ENCODE measurements at regions not wholly inside any gene's neighbourhood (a gene's known extent, or its start where the extent isn't known, plus 50 kb on each side); places are given as distances from the start of the nearest gene placed in this dataset.

- peak overlapping the region in 1 of 2 experiments; percentile 45 for H3K4me3 ChIP-seq (ENCODE audit: insufficient read depth in 1 of 2, low read depth in 1 of 2, low read length in 2 of 2)
- H3K4ac ChIP-seq (ENCODE audit: low read depth in 1 of 2, low read length in 2 of 2) = no peak overlapping the region
- no peak overlapping the region for H2BK5ac ChIP-seq (ENCODE audit: low read depth, low read length, poor library complexity, severe bottlenecking)
- no peaks in the 10 kb centered on the region for H3K4me1 ChIP-seq (ENCODE audit: control insufficient read depth, insufficient read depth, low read depth, low read length)
- H3K23ac ChIP-seq (ENCODE audit: low read length in 2 of 2) = no peak overlapping the region
- no peaks in the 10 kb centered on the region for H3K27me3 ChIP-seq (ENCODE audit: control insufficient read depth in 1 of 2, insufficient read depth in 1 of 2, low read length in 2 of 2)
- no peak for DNase-seq
- no peak overlapping the region for H2BK15ac ChIP-seq (ENCODE audit: low read depth, poor library complexity, severe bottlenecking)
- H2BK120ac ChIP-seq (ENCODE audit: low read depth, low read length) = no peak overlapping the region
- H3K9ac ChIP-seq (ENCODE audit: low read length) = peak overlapping the region; percentile 46
- H2BK12ac ChIP-seq (ENCODE audit: low read length in 2 of 2) = no peak overlapping the region
- H3K9me3 ChIP-seq (ENCODE audit: control insufficient read depth, low read length) = no peaks in the 10 kb centered on the region
- H4K8ac ChIP-seq (ENCODE audit: low read length) = no peak overlapping the region
- no peaks in the 10 kb centered on the region for H3K36me3 ChIP-seq (ENCODE audit: control insufficient read depth in 1 of 2, insufficient read depth in 2 of 2, low read depth in 1 of 2, low read length in 2 of 2)
- no peak overlapping the region for H3K18ac ChIP-seq (ENCODE audit: low read depth in 1 of 2, low read length in 2 of 2)
- H3K4me2 ChIP-seq (ENCODE audit: low read length, poor library complexity, severe bottlenecking) = no peak overlapping the region
- no peaks in the 10 kb centered on the region for H3K79me1 ChIP-seq (replicated peaks; ENCODE audit: low read length, poor library complexity, severe bottlenecking)
- no peak overlapping the region for H3K14ac ChIP-seq (ENCODE audit: low read length in 2 of 2)
- 48% methylated on average over 4 of the region's 4 CpGs for WGBS
- no peak overlapping the region for H4K91ac ChIP-seq (ENCODE audit: low read length)
- H3K27ac ChIP-seq (ENCODE audit: low read length, poor library complexity, severe bottlenecking) = no peak overlapping the region
- H2AFZ ChIP-seq (ENCODE audit: low read depth, low read length) = no peak overlapping the region
- H2AK5ac ChIP-seq (ENCODE audit: low read length, severe bottlenecking) = no peak overlapping the region
Measured at GRCh38 chr12:47591361-47591791, 114.5 kb downstream of the RPAP3 start.

GRCh38 chr12:47590771-47591360 is 115.0 kb downstream of the RPAP3 start:
- Histone ChIP-seq H3K9ac (ENCODE audit: low read length) (peak overlapping the region; percentile 46), H2BK12ac (ENCODE audit: low read length in 2 of 2) (no peak overlapping the region), H3K79me1 (replicated peaks; ENCODE audit: low read length, poor library complexity, severe bottlenecking) (no peaks in the 10 kb centered on the region), H3K14ac (ENCODE audit: low read length in 2 of 2) (no peak overlapping the region), H2BK5ac (ENCODE audit: low read depth, low read length, poor library complexity, severe bottlenecking) (no peak overlapping the region), H3K4me2 (ENCODE audit: low read length, poor library complexity, severe bottlenecking) (no peak overlapping the region), H3K27ac (ENCODE audit: low read length, poor library complexity, severe bottlenecking) (no peak overlapping the region), H3K4ac (ENCODE audit: low read depth in 1 of 2, low read length in 2 of 2) (no peak overlapping the region), H2BK120ac (ENCODE audit: low read depth, low read length) (no peak overlapping the region), H2AK5ac (ENCODE audit: low read length, severe bottlenecking) (no peak overlapping the region), H3K36me3 (ENCODE audit: control insufficient read depth in 1 of 2, insufficient read depth in 2 of 2, low read depth in 1 of 2, low read length in 2 of 2) (no peaks in the 10 kb centered on the region), H3K9me3 (ENCODE audit: control insufficient read depth, low read length) (no peaks in the 10 kb centered on the region), H3K4me3 (ENCODE audit: insufficient read depth in 1 of 2, low read depth in 1 of 2, low read length in 2 of 2) (peak overlapping the region in 1 of 2 experiments; percentile 45), H2AFZ (ENCODE audit: low read depth, low read length) (no peak overlapping the region), H3K27me3 (ENCODE audit: control insufficient read depth in 1 of 2, insufficient read depth in 1 of 2, low read length in 2 of 2) (no peaks in the 10 kb centered on the region), H3K4me1 (ENCODE audit: control insufficient read depth, insufficient read depth, low read depth, low read length) (no peaks in the 10 kb centered on the region), H3K23ac (ENCODE audit: low read length in 2 of 2) (no peak overlapping the region), H4K91ac (ENCODE audit: low read length) (no peak overlapping the region), H4K8ac (ENCODE audit: low read length) (no peak overlapping the region), H3K18ac (ENCODE audit: low read depth in 1 of 2, low read length in 2 of 2) (no peak overlapping the region), H2BK15ac (ENCODE audit: low read depth, poor library complexity, severe bottlenecking) (no peak overlapping the region)
- WGBS = 60% methylated on average over 2 of the region's 3 CpGs
- peak; percentile 5 for DNase-seq

GRCh38 chr12:47586952-47587669 is 118.7 kb downstream of the RPAP3 start:
- Histone ChIP-seq H2AK5ac (ENCODE audit: low read length, severe bottlenecking) (no peak overlapping the region), H3K4me2 (ENCODE audit: low read length, poor library complexity, severe bottlenecking) (no peak overlapping the region), H2BK15ac (ENCODE audit: low read depth, poor library complexity, severe bottlenecking) (no peak overlapping the region), H3K14ac (ENCODE audit: low read length in 2 of 2) (no peak overlapping the region), H2BK12ac (ENCODE audit: low read length in 2 of 2) (no peak overlapping the region), H3K9me3 (ENCODE audit: control insufficient read depth, low read length) (no peaks in the 10 kb centered on the region), H3K9ac (ENCODE audit: low read length) (no peak overlapping the region), H3K4me3 (ENCODE audit: insufficient read depth in 1 of 2, low read depth in 1 of 2, low read length in 2 of 2) (no peak overlapping the region), H2BK5ac (ENCODE audit: low read depth, low read length, poor library complexity, severe bottlenecking) (no peak overlapping the region), H4K8ac (ENCODE audit: low read length) (no peak overlapping the region), H3K18ac (ENCODE audit: low read depth in 1 of 2, low read length in 2 of 2) (no peak overlapping the region), H3K79me1 (replicated peaks; ENCODE audit: low read length, poor library complexity, severe bottlenecking) (no peaks in the 10 kb centered on the region), H4K91ac (ENCODE audit: low read length) (no peak overlapping the region), H3K27ac (ENCODE audit: low read length, poor library complexity, severe bottlenecking) (no peak overlapping the region), H3K36me3 (ENCODE audit: control insufficient read depth in 1 of 2, insufficient read depth in 2 of 2, low read depth in 1 of 2, low read length in 2 of 2) (no peaks in the 10 kb centered on the region), H3K4ac (ENCODE audit: low read depth in 1 of 2, low read length in 2 of 2) (no peak overlapping the region), H3K4me1 (ENCODE audit: control insufficient read depth, insufficient read depth, low read depth, low read length) (no peaks in the 10 kb centered on the region), H2BK120ac (ENCODE audit: low read depth, low read length) (no peak overlapping the region), H3K27me3 (ENCODE audit: control insufficient read depth in 1 of 2, insufficient read depth in 1 of 2, low read length in 2 of 2) (no peaks in the 10 kb centered on the region), H2AFZ (ENCODE audit: low read depth, low read length) (no peak overlapping the region), H3K23ac (ENCODE audit: low read length in 2 of 2) (no peak overlapping the region)
- no peak for DNase-seq
- 90% methylated on average over 4 of the region's 4 CpGs for WGBS

- no peak overlapping the region for H2AK5ac ChIP-seq (ENCODE audit: low read length, severe bottlenecking)
- H3K27me3 ChIP-seq (ENCODE audit: control insufficient read depth in 1 of 2, insufficient read depth in 1 of 2, low read length in 2 of 2) = peaks cover 0 to 3% of the 10 kb centered on the region in 2 experiments
- no peak overlapping the region for H2AFZ ChIP-seq (ENCODE audit: low read depth, low read length)
- DNase-seq = no peak
- H3K9me3 ChIP-seq (ENCODE audit: control insufficient read depth, low read length) = no peaks in the 10 kb centered on the region
- H3K9ac ChIP-seq (ENCODE audit: low read length) = no peak overlapping the region
- H3K27ac ChIP-seq (ENCODE audit: low read length, poor library complexity, severe bottlenecking) = no peak overlapping the region
- no peaks in the 10 kb centered on the region for H3K79me1 ChIP-seq (replicated peaks; ENCODE audit: low read length, poor library complexity, severe bottlenecking)
- no peak overlapping the region for H2BK15ac ChIP-seq (ENCODE audit: low read depth, poor library complexity, severe bottlenecking)
- H4K91ac ChIP-seq (ENCODE audit: low read length) = no peak overlapping the region
- no peak overlapping the region for H2BK5ac ChIP-seq (ENCODE audit: low read depth, low read length, poor library complexity, severe bottlenecking)
- no peaks in the 10 kb centered on the region for H3K36me3 ChIP-seq (ENCODE audit: control insufficient read depth in 1 of 2, insufficient read depth in 2 of 2, low read depth in 1 of 2, low read length in 2 of 2)
- no peaks in the 10 kb centered on the region for H3K4me1 ChIP-seq (ENCODE audit: control insufficient read depth, insufficient read depth, low read depth, low read length)
- H3K18ac ChIP-seq (ENCODE audit: low read depth in 1 of 2, low read length in 2 of 2) = no peak overlapping the region
- no peak overlapping the region for H2BK120ac ChIP-seq (ENCODE audit: low read depth, low read length)
- no peak overlapping the region for H3K4me2 ChIP-seq (ENCODE audit: low read length, poor library complexity, severe bottlenecking)
- H4K8ac ChIP-seq (ENCODE audit: low read length) = no peak overlapping the region
- H3K23ac ChIP-seq (ENCODE audit: low read length in 2 of 2) = no peak overlapping the region
- no peak overlapping the region for H2BK12ac ChIP-seq (ENCODE audit: low read length in 2 of 2)
- no peak overlapping the region for H3K4me3 ChIP-seq (ENCODE audit: insufficient read depth in 1 of 2, low read depth in 1 of 2, low read length in 2 of 2)
- 36% methylated on average over 2 of the region's 2 CpGs for WGBS
- no peak overlapping the region for H3K4ac ChIP-seq (ENCODE audit: low read depth in 1 of 2, low read length in 2 of 2)
- no peak overlapping the region for H3K14ac ChIP-seq (ENCODE audit: low read length in 2 of 2)
Measured at GRCh38 chr12:47585507-47585906, 120.3 kb downstream of the RPAP3 start.
